GM21528 (cell line): ENCODE measurements at regions not wholly inside any gene's neighbourhood (a gene's known extent, or its start where the extent isn't known, plus 50 kb on each side); places are given as distances from the start of the nearest gene placed in this dataset.
A peak's percentile ranks its signal among the peaks of the same experiment; 100 is the strongest.
"Not testable (repeated sequence)": the region's sequence is repeated elsewhere in the genome, so short reads cannot be mapped to it uniquely, and the experiment has no call there.

ENCODE experiments used
- ATAC-seq: cut with Tn5 transposase; IDR thresholded peaks from one replicate; pipeline ENCODE4 v1.9.1; 2021; ENCODE audit warnings: mild to moderate bottlenecking, moderate library complexity; ENCODE audit not compliant: unreplicated experiment, low FRiP score

- ATAC-seq: no peak
Measured at GRCh38 chr5:111983459-111983858, 226.5 kb upstream of the NREP start.

- ATAC-seq: no peak
Measured at GRCh38 chr5:111977436-111977829, 220.4 kb upstream of the NREP start.

GRCh38 chr5:111976705-111977435, 219.9 kb upstream of the NREP start:
- no peak for ATAC-seq

GRCh38 chr5:111975133-111975532, 218.1 kb upstream of the NREP start:
- no peak for ATAC-seq

- no peak for ATAC-seq
Measured at GRCh38 chr5:111973961-111974360, 217.0 kb upstream of the NREP start.

GRCh38 chr5:111972548-111972947, 215.6 kb upstream of the NREP start:
- ATAC-seq: no peak

GRCh38 chr5:111972080-111972479, 215.1 kb upstream of the NREP start:
- ATAC-seq: no peak

GRCh38 chr5:111968459-111968858, 211.5 kb upstream of the NREP start:
- ATAC-seq: no peak

- no peak for ATAC-seq
Measured at GRCh38 chr5:111967463-111967862, 210.5 kb upstream of the NREP start.

GRCh38 chr5:111966290-111966689, 209.3 kb upstream of the NREP start:
- no peak for ATAC-seq

- no peak for ATAC-seq
Measured at GRCh38 chr5:111963555-111963954, 206.6 kb upstream of the NREP start.

GRCh38 chr5:111962906-111963305, 205.9 kb upstream of the NREP start:
- ATAC-seq: no peak

GRCh38 chr5:111961862-111962261, 204.9 kb upstream of the NREP start:
- ATAC-seq: no peak

- no peak for ATAC-seq
Measured at GRCh38 chr5:111960476-111961215, 203.7 kb upstream of the NREP start.

- no peak for ATAC-seq
Measured at GRCh38 chr5:111958851-111959250, 201.9 kb upstream of the NREP start.

GRCh38 chr5:111956765-111957164, 199.8 kb upstream of the NREP start:
- not testable (repeated sequence) for ATAC-seq

- ATAC-seq: peak; percentile 75
Measured at GRCh38 chr5:111954516-111955395, 197.8 kb upstream of the NREP start.

GRCh38 chr5:111953351-111954127, 196.5 kb upstream of the NREP start:
- no peak for ATAC-seq

GRCh38 chr5:111952555-111952954, 195.6 kb upstream of the NREP start:
- no peak for ATAC-seq

GRCh38 chr5:111950660-111951059, 193.7 kb upstream of the NREP start:
- no peak for ATAC-seq
